CD14-positive monocyte (primary cell): ENCODE measurements at regions not wholly inside any gene's neighbourhood (a gene's known extent, or its start where the extent isn't known, plus 50 kb on each side); places are given as distances from the start of the nearest gene placed in this dataset.

Experiments used
- DNase-seq, 3 donors: peaks; one replicate each; pipeline ENCODE4 v3.0.0-alpha.2; 2011 to 2022
- H2AFZ ChIP-seq: 2 replicates; pipeline ENCODE4 v1.6.0; 2012; ENCODE audit warnings: mild to moderate bottlenecking, low read depth, low read length, inconsistent platforms; ENCODE audit not compliant: insufficient read depth, poor library complexity, severe bottlenecking
- H3K27ac ChIP-seq, 2 donors: 1 replicate in 1 of 2; 2 replicates in 1 of 2; pipeline ENCODE4 v1.5.1; 2012 to 2013; ENCODE audit warnings: low read length in 2 of 2, control low read depth in 1 of 2, inconsistent platforms in 1 of 2, low read depth in 1 of 2, mild to moderate bottlenecking in 1 of 2
- H3K27me3 ChIP-seq, 2 donors: one replicate each; pipeline versions ENCODE4 v1.6.0 to v1.6.1; 2011 to 2013; ENCODE audit warnings: low read length in 2 of 2; ENCODE audit not compliant: control insufficient read depth in 2 of 2, insufficient read depth in 2 of 2
- H3K36me3 ChIP-seq, 2 donors: replicated peaks in 1 of 2; 1 replicate in 1 of 2; 2 replicates in 1 of 2; pipeline versions ENCODE4 v1.5.1 to v1.6.1; 2012 to 2013; ENCODE audit warnings: low read length in 2 of 2, control low read depth in 1 of 2, inconsistent platforms in 1 of 2, mild to moderate bottlenecking in 1 of 2; ENCODE audit not compliant: insufficient read depth in 2 of 2, control insufficient read depth in 1 of 2
- H3K4me1 ChIP-seq, 2 donors: 1 replicate in 1 of 2; 2 replicates in 1 of 2; pipeline versions ENCODE4 v1.5.1 to v1.6.1; 2012 to 2013; ENCODE audit warnings: low read length in 2 of 2, control low read depth in 1 of 2, inconsistent platforms in 1 of 2, mild to moderate bottlenecking in 1 of 2, moderate library complexity in 1 of 2; ENCODE audit not compliant: insufficient read depth in 2 of 2, control insufficient read depth in 1 of 2
- H3K4me2 ChIP-seq: replicated peaks from 2 replicates; pipeline ENCODE3; 2012; ENCODE audit warnings: low read length, moderate library complexity, mild to moderate bottlenecking; ENCODE audit not compliant: poor library complexity, severe bottlenecking; ENCODE audit errors: extremely low read depth
- H3K4me3 ChIP-seq, 3 experiments: fragments of 200-600 bp in 1 of 3; sonication (generic) in 1 of 3; replicated peaks in 1 of 3; 1 replicate in 2 of 3; 2 replicates in 1 of 3; pipeline ENCODE4 v1.5.1; 2011 to 2013; ENCODE audit warnings: low read length in 3 of 3, mild to moderate bottlenecking in 3 of 3, control low read depth in 2 of 3, low read depth in 2 of 3, inconsistent platforms in 1 of 3, moderate library complexity in 1 of 3
- H3K79me2 ChIP-seq: 2 replicates; pipeline ENCODE4 v1.6.0; 2012; ENCODE audit warnings: mild to moderate bottlenecking, control low read depth, inconsistent platforms, low read length, moderate library complexity; ENCODE audit not compliant: insufficient read depth
- H3K9ac ChIP-seq: 2 replicates; pipeline ENCODE4 v1.6.0; 2017; ENCODE audit warnings: low read length, mild to moderate bottlenecking; ENCODE audit not compliant: insufficient read depth, poor library complexity, severe bottlenecking
- H3K9me3 ChIP-seq, 2 donors: replicated peaks in 1 of 2; 1 replicate in 1 of 2; 2 replicates in 1 of 2; pipeline versions ENCODE4 v1.5.1 to v1.6.1; 2012 to 2013; ENCODE audit warnings: low read length in 2 of 2, control low read depth in 1 of 2; ENCODE audit not compliant: control insufficient read depth in 1 of 2, insufficient read depth in 1 of 2
- H4K20me1 ChIP-seq: 2 replicates; pipeline ENCODE4 v1.6.0; 2012; ENCODE audit warnings: mild to moderate bottlenecking, low read length, control low read depth, moderate library complexity; ENCODE audit not compliant: insufficient read depth
- H3K27ac Mint-ChIP-seq, 7 donors: one replicate each; pipeline ENCODE4 v1.8.0; 2020; ENCODE audit warnings: mild to moderate bottlenecking in 7 of 7, mixed read lengths in 7 of 7, moderate library complexity in 6 of 7, inconsistent platforms in 2 of 7
- H3K27me3 Mint-ChIP-seq, 3 donors: one replicate each; pipeline ENCODE4 v1.8.0; 2021 to 2022; ENCODE audit warnings: low read depth in 3 of 3, mild to moderate bottlenecking in 3 of 3, mixed read lengths in 3 of 3, moderate library complexity in 3 of 3, inconsistent platforms in 1 of 3
- H3K36me3 Mint-ChIP-seq, 2 donors: one replicate each; pipeline ENCODE4 v1.8.0; 2020; ENCODE audit warnings: mixed read lengths in 2 of 2, inconsistent platforms in 1 of 2, mild to moderate bottlenecking in 1 of 2
- H3K4me1 Mint-ChIP-seq: one replicate; pipeline ENCODE4 v1.8.0; 2020; ENCODE audit warnings: mild to moderate bottlenecking, mixed read lengths
- H3K4me3 Mint-ChIP-seq, 2 donors: one replicate each; pipeline ENCODE4 v1.8.0; 2020; ENCODE audit warnings: mild to moderate bottlenecking in 2 of 2, mixed read lengths in 2 of 2, moderate library complexity in 1 of 2
- H3K9me3 Mint-ChIP-seq, 7 donors: one replicate each; pipeline ENCODE4 v1.8.0; 2020 to 2022; ENCODE audit warnings: mixed read lengths in 7 of 7, mild to moderate bottlenecking in 6 of 7, moderate library complexity in 6 of 7, inconsistent platforms in 2 of 7
- WGBS: methylation state at CpG from one replicate; pipeline ENCODE4 v1.1.5; 2013; ENCODE audit warnings: missing lambda C conversion rate; ENCODE audit not compliant: insufficient coverage; 5-methylcytosine and 5-hydroxymethylcytosine counted together
- intact Hi-C, 2 donors: fragments of 100-400 bp; cut with micrococcal nuclease; formaldehyde crosslinking; loops; one replicate each; pipeline versions ENCODE4 v1.15.0 to v1.15.1; 2023
- TF ChIP-seq, protein P1 (sequence below): fragments of 200-600 bp; IDR thresholded peaks from one replicate; pipeline ENCODE4 v1.8.0; 2022; ENCODE audit warnings: antibody characterized with exemption, mild to moderate bottlenecking

DNA sequence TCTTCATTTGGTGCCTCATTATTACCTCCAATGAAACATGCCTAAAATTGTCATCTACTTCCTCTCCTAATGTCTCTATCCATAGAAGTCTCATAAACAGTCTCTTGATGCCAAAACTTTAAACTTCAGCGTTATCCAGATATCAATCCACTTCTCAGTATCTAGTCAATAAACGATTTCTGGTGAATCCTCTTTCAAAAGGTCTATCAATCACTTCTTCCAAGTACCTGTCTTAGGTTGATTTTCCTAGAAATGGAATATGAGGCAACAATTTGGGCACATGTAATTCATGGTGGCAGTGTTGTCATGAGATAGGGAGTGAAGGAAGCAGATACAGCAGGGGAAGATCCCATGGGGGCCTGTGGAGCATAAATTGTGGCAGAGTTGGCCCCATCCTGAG is 348.5 kb upstream of the POU1F1 start:
- Histone ChIP-seq H3K79me2 (no peaks in the 10 kb centered on the region), H3K4me2 (no peak overlapping the region), H3K27ac (no peak overlapping the region), H3K9ac (no peak overlapping the region), H3K36me3 (no peaks in the 10 kb centered on the region), H3K4me1 (no peaks in the 10 kb centered on the region), H2AFZ (no peak overlapping the region), H4K20me1 (no peaks in the 10 kb centered on the region), H3K9me3 (peaks cover 0 to 8% of the 10 kb centered on the region in 2 donors), H3K4me3 (no peak overlapping the region), H3K27me3 (no peaks in the 10 kb centered on the region)
- no peak for DNase-seq
- Mint-ChIP-seq H3K27ac (no peak overlapping the region), H3K4me1 (no peaks in the 10 kb centered on the region), H3K36me3 (no peaks in the 10 kb centered on the region), H3K9me3 (peaks cover 0 to 12% (median 4%) of the 10 kb centered on the region in 7 donors), H3K4me3 (no peak overlapping the region), H3K27me3 (no peaks in the 10 kb centered on the region)
- TF ChIP-seq, protein P1, sequence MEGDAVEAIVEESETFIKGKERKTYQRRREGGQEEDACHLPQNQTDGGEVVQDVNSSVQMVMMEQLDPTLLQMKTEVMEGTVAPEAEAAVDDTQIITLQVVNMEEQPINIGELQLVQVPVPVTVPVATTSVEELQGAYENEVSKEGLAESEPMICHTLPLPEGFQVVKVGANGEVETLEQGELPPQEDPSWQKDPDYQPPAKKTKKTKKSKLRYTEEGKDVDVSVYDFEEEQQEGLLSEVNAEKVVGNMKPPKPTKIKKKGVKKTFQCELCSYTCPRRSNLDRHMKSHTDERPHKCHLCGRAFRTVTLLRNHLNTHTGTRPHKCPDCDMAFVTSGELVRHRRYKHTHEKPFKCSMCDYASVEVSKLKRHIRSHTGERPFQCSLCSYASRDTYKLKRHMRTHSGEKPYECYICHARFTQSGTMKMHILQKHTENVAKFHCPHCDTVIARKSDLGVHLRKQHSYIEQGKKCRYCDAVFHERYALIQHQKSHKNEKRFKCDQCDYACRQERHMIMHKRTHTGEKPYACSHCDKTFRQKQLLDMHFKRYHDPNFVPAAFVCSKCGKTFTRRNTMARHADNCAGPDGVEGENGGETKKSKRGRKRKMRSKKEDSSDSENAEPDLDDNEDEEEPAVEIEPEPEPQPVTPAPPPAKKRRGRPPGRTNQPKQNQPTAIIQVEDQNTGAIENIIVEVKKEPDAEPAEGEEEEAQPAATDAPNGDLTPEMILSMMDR, result no peak
- intact Hi-C loops, result no loop called here
- no CpG with 5 or more reads among the region's 2 CpGs for WGBS

DNA sequence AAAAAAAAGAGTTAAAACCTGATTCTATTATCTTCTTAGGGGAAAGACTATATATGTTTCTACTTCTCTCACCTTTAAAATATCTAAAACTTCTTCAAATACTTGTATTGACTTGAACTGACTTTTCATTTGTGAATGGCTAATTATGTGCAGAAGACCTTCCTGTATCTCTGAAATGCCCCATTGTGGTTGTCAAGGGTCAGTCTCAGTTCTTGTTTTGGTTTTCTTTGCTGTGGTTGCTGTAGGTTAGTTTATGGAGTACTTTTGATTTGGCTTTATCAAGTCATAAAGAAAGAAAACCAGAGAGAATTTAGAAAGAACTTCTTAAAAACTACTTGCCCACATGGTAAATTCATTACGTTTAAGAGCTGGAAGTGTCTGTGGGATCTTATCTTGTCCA is 345.3 kb upstream of the POU1F1 start:
- Mint-ChIP-seq H3K4me1 (no peaks in the 10 kb centered on the region), H3K9me3 (peaks cover 0 to 11% (median 5%) of the 10 kb centered on the region in 7 donors), H3K36me3 (no peaks in the 10 kb centered on the region), H3K4me3 (no peak overlapping the region), H3K27me3 (no peaks in the 10 kb centered on the region), H3K27ac (no peak overlapping the region)
- no peaks in the 10 kb centered on the region for H3K4me1 ChIP-seq
- no peak overlapping the region for H3K4me2 ChIP-seq
- H3K79me2 ChIP-seq, result no peaks in the 10 kb centered on the region
- H3K36me3 ChIP-seq, result no peaks in the 10 kb centered on the region
- H4K20me1 ChIP-seq, result no peaks in the 10 kb centered on the region
- DNase-seq, result no peak
- no peak overlapping the region for H3K9ac ChIP-seq
- intact Hi-C loops, result no loop called here
- TF ChIP-seq, protein P1, result no peak
- H3K9me3 ChIP-seq, result peaks cover 5% of the 10 kb centered on the region in 2 donors
- H3K27ac ChIP-seq, result no peak overlapping the region
- no peaks in the 10 kb centered on the region for H3K27me3 ChIP-seq
- no CpG with 5 or more reads among the region's 1 CpG for WGBS
- H2AFZ ChIP-seq, result no peak overlapping the region
- no peak overlapping the region for H3K4me3 ChIP-seq
